NB4 (cell line): ENCODE measurements at regions not wholly inside any gene's neighbourhood (a gene's known extent, or its start where the extent isn't known, plus 50 kb on each side); places are given as distances from the start of the nearest gene placed in this dataset.

Experiments
- DNase-seq: peaks from one replicate; pipeline ENCODE4 v3.0.0; 2010; ENCODE audit warnings: low read depth
- H3K4me3 ChIP-seq: one replicate; pipeline ENCODE4 v1.5.1; 2011; ENCODE audit warnings: mild to moderate bottlenecking, low read depth, low read length, moderate library complexity
- MYC ChIP-seq: IDR thresholded peaks from 2 replicates; pipeline ENCODE4 v1.6.1; 2011; ENCODE audit warnings: low read depth, low read length
- POLR2A ChIP-seq: IDR thresholded peaks from 2 replicates; pipeline ENCODE4 v1.6.1; 2011; ENCODE audit warnings: mild to moderate bottlenecking; ENCODE audit not compliant: insufficient read length; ENCODE audit errors: extremely low read depth
- TF ChIP-seq, protein P1 (sequence below): IDR thresholded peaks from one replicate; pipeline ENCODE4 v1.5.1; 2012; ENCODE audit warnings: low read depth, low read length
- TF ChIP-seq, protein P2 (sequence below): IDR thresholded peaks from 2 replicates; pipeline ENCODE4 v1.6.1; 2011; ENCODE audit warnings: low read depth, low read length

DNA sequence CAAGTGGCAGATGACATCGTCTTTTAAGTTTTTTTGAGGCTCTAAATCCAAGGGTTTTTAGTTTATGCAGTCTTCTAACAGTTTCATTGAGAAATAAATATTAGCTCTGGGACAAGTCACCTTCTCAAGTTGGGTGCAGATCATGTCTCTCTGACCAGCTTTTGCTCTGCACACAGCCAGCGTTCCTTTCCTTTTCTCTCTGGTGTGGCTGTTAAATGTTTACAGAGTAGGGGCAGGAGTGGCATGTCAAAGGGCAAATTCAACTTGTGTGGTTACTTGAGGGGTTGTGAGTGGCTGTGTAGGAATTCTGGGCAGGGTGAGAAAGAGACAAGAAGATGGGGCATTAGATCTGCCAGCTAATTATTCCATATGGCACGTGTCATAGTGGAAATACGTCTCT, 187.5 kb upstream of the HMHB1 start:
- no peak for DNase-seq
- H3K4me3 ChIP-seq: no peak overlapping the region
- TF ChIP-seq, protein P1, sequence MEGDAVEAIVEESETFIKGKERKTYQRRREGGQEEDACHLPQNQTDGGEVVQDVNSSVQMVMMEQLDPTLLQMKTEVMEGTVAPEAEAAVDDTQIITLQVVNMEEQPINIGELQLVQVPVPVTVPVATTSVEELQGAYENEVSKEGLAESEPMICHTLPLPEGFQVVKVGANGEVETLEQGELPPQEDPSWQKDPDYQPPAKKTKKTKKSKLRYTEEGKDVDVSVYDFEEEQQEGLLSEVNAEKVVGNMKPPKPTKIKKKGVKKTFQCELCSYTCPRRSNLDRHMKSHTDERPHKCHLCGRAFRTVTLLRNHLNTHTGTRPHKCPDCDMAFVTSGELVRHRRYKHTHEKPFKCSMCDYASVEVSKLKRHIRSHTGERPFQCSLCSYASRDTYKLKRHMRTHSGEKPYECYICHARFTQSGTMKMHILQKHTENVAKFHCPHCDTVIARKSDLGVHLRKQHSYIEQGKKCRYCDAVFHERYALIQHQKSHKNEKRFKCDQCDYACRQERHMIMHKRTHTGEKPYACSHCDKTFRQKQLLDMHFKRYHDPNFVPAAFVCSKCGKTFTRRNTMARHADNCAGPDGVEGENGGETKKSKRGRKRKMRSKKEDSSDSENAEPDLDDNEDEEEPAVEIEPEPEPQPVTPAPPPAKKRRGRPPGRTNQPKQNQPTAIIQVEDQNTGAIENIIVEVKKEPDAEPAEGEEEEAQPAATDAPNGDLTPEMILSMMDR: no peak
- no peak for TF ChIP-seq MYC
- TF ChIP-seq, protein P2, sequence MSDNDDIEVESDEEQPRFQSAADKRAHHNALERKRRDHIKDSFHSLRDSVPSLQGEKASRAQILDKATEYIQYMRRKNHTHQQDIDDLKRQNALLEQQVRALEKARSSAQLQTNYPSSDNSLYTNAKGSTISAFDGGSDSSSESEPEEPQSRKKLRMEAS: no peak
- no peak for TF ChIP-seq POLR2A

DNA sequence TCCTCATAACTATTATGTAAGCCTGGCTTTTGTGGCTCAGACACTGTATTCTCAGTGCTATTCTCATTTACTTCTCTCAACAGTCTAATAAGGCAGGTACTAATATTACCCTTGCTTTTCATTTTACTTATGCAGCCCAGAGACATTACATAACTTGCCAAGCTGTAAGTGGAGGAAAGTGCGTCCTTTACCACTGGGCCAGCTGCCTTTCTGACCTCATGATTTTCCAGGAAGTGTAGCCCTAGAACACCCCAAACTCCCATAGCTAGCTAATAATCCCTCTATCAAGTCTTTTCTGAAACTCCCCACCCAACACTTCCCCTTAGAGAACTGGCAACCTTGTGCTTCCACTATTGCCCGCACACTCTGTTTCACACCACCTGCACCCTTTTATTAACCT, 192.9 kb upstream of the HMHB1 start:
- TF ChIP-seq POLR2A: no peak
- TF ChIP-seq, protein P2: no peak
- TF ChIP-seq MYC: no peak
- TF ChIP-seq, protein P1: no peak
- H3K4me3 ChIP-seq: no peak overlapping the region
- DNase-seq: no peak

DNA sequence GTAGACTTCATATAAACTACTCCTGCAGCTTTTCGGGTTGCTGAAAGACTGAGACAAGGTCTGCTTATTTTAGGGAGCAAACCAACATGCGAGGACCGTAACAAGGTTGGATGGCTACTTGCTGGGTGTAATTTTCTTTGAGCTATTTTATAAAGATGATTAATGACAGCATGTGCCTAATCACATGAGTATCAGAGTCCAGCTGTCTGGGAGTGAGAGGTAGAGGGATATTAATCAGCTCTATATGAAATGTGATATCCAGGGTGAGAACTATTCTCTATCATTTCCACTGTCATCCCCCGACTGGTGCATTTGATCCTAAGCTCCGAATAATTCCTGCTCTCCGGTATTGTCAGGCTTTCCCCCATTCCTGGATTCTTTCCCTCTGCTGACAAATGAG, 193.8 kb upstream of the HMHB1 start:
- no peak for DNase-seq
- H3K4me3 ChIP-seq: no peak overlapping the region
- TF ChIP-seq, protein P2: no peak
- TF ChIP-seq POLR2A (no peak), MYC (no peak)
- TF ChIP-seq, protein P1: no peak

DNA sequence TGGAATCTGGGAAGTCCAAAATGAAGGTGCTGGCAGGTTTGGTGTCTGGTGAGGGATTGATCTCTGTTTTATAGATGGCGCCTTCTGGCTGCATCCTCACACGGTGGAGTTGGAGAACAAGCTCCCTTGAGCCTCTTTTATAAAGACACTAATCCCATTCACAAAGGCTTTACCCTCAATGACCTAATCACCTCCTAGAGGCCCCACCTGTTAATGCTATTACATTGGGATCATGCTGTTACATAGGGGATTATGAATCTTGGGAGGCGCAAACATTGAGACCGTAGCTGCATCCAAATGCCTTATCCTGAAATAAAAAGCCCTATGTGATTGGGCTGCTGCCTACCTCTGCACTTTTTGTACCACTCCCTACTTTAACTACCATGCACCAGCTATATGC, 197.1 kb upstream of the HMHB1 start:
- no peak for TF ChIP-seq POLR2A
- TF ChIP-seq, protein P2: no peak
- no peak for TF ChIP-seq MYC
- TF ChIP-seq, protein P1: no peak
- no peak overlapping the region for H3K4me3 ChIP-seq
- no peak for DNase-seq

DNA sequence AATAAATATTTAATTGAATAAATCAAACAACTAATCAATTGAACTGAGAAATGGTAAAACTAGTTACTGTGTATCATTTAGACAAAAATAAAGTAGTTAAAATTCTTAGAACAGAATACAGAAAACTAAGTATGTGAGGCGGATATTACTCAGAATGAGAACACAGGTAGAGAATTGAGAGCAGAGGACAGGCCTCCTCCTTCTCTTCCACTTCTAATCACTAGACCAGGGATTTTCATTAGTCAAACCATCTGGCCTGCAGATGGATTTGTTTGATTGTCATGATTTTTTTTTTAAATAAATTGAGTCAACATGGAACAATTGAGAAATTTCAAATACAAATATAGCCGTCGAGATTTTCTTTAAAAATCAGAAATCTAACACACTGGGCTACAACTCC, 198.6 kb upstream of the HMHB1 start:
- TF ChIP-seq MYC (no peak), POLR2A (no peak)
- TF ChIP-seq, protein P1: no peak
- TF ChIP-seq, protein P2: no peak
- DNase-seq: no peak
- no peak overlapping the region for H3K4me3 ChIP-seq

DNA sequence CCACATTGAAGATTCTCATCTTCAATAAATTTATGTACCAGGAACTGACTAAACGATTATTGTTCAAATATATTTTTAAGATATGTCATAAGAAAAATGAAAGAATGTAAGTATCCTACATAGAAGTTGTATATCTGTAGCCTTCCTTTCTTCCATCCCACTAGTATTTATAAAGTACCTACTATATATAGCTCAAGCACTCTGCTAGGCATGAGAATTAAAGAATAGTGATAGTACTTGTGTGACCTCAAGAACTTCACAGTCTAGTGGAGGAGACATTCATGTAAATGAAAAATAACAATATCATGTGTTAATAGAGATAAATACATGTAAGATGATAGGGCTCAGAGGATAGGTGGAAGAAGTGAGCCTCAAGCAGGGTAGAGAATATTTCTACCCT, 201.0 kb upstream of the HMHB1 start:
- DNase-seq: no peak
- TF ChIP-seq MYC (no peak), POLR2A (no peak)
- TF ChIP-seq, protein P2: no peak
- TF ChIP-seq, protein P1: no peak
- H3K4me3 ChIP-seq: no peak overlapping the region
